ENCODE measurements at regions not wholly inside any gene's neighbourhood (a gene's known extent, or its start where the extent isn't known, plus 50 kb on each side); places are given as distances from the start of the nearest gene placed in this dataset.

GRCh38 chr7:84591897-84592296 is 397.3 kb upstream of the SEMA3A start:
- CTCF ChIA-PET = no interaction called here
- Histone ChIP-seq H3K4me1 (ENCODE audit: control insufficient read depth in 1 of 2, insufficient read depth in 2 of 2, low read depth in 1 of 2, low read length in 1 of 2) (no peaks in the 10 kb centered on the region), H3K79me2 (ENCODE audit: insufficient read depth) (no peaks in the 10 kb centered on the region), H3K36me3 (replicated peaks in 1 of 2; ENCODE audit: control insufficient read depth in 1 of 2, insufficient read depth in 2 of 2, low read length in 1 of 2) (no peaks in the 10 kb centered on the region), H3K27ac (ENCODE audit: low read depth in 2 of 2, low read length in 1 of 2) (no peak overlapping the region), H3F3A (replicated peaks; ENCODE audit: insufficient read depth) (no peaks in the 10 kb centered on the region), H3K27me3 (ENCODE audit: insufficient read depth) (no peaks in the 10 kb centered on the region), H3K9ac (no peak overlapping the region), H2AFZ (ENCODE audit: low read depth) (no peak overlapping the region), H3K4me3 (ENCODE audit: low read depth in 2 of 2, low read length in 1 of 2) (no peak overlapping the region), H3K9me3 (no peaks in the 10 kb centered on the region), H3K9me2 (no peaks in the 10 kb centered on the region), H3K4me2 (no peak overlapping the region), H4K20me1 (ENCODE audit: insufficient read depth) (no peaks in the 10 kb centered on the region)
- TF ChIP-seq TEAD4 (IDR thresholded peaks at IDR 0.05; ENCODE audit: borderline replicate concordance, insufficient read depth) (no peak), PBX3 (IDR thresholded peaks at IDR 0.05) (no peak), ZBTB33 (IDR thresholded peaks at IDR 0.05; ENCODE audit: borderline replicate concordance, low read depth) (no peak), RFX5 (IDR thresholded peaks at IDR 0.05; ENCODE audit: low read length) (no peak), CTCF (IDR thresholded peaks at IDR 0.05) (no peak), RCOR1 (IDR thresholded peaks at IDR 0.05; ENCODE audit: low read length) (no peak), RXRA (IDR thresholded peaks at IDR 0.05; ENCODE audit: borderline replicate concordance, low read depth) (no peak), FOSL2 (IDR thresholded peaks at IDR 0.05; ENCODE audit: borderline replicate concordance, low read depth) (no peak), GABPA (IDR thresholded peaks at IDR 0.05; ENCODE audit: low read depth) (no peak), RAD21 (IDR thresholded peaks at IDR 0.05; ENCODE audit: low read length) (no peak), TAF1 (IDR thresholded peaks at IDR 0.05; ENCODE audit: borderline replicate concordance, low read depth, low read length) (no peak), POLR2AphosphoS5 (IDR thresholded peaks at IDR 0.05; ENCODE audit: low read depth, low read length) (no peak)
- POLR2A ChIA-PET = no interaction called here
- DNase-seq = no peak
- WGBS (ENCODE audit: low lambda C conversion rate) = 92% methylated on average over 2 of the region's 2 CpGs

GRCh38 chr7:84589012-84589411 is 394.4 kb upstream of the SEMA3A start:
- H3K4me2 ChIP-seq = no peak overlapping the region
- no peaks in the 10 kb centered on the region for H3K36me3 ChIP-seq (replicated peaks in 1 of 2; ENCODE audit: control insufficient read depth in 1 of 2, insufficient read depth in 2 of 2, low read length in 1 of 2)
- no peaks in the 10 kb centered on the region for H3K4me1 ChIP-seq (ENCODE audit: control insufficient read depth in 1 of 2, insufficient read depth in 2 of 2, low read depth in 1 of 2, low read length in 1 of 2)
- TF ChIP-seq RXRA (IDR thresholded peaks at IDR 0.05; ENCODE audit: borderline replicate concordance, low read depth) (no peak), GATA2 (CRISPR knock-in tag; IDR thresholded peaks at IDR 0.05) (no peak), JUND (IDR thresholded peaks at IDR 0.05) (no peak), MXI1 (IDR thresholded peaks at IDR 0.05; ENCODE audit: low read depth, low read length) (no peak), FOXJ3 (CRISPR knock-in tag; IDR thresholded peaks at IDR 0.05) (no peak), REST (IDR thresholded peaks at IDR 0.05; ENCODE audit: low read depth, low read length) (no peak), MAX (IDR thresholded peaks at IDR 0.05; ENCODE audit: low read depth) (no peak)
- H3K27me3 ChIP-seq (ENCODE audit: insufficient read depth) = no peaks in the 10 kb centered on the region
- H3K79me2 ChIP-seq (ENCODE audit: insufficient read depth) = no peaks in the 10 kb centered on the region
- no peak for DNase-seq
- no peaks in the 10 kb centered on the region for H4K20me1 ChIP-seq (ENCODE audit: insufficient read depth)
- H3K4me3 ChIP-seq (ENCODE audit: low read depth in 2 of 2, low read length in 1 of 2) = no peak overlapping the region
- no peak overlapping the region for H3K27ac ChIP-seq (ENCODE audit: low read depth in 2 of 2, low read length in 1 of 2)
- H2AFZ ChIP-seq (ENCODE audit: low read depth) = no peak overlapping the region
- no peaks in the 10 kb centered on the region for H3K9me2 ChIP-seq
- no peaks in the 10 kb centered on the region for H3F3A ChIP-seq (replicated peaks; ENCODE audit: insufficient read depth)
- no peak overlapping the region for H3K9ac ChIP-seq
- no peaks in the 10 kb centered on the region for H3K9me3 ChIP-seq
- CTCF ChIA-PET = no interaction called here
- POLR2A ChIA-PET = no interaction called here
- WGBS (ENCODE audit: low lambda C conversion rate) = 93% methylated on average over 4 of the region's 4 CpGs
